Astrocyte of the hippocampus (primary cell): ENCODE measurements at regions not wholly inside any gene's neighbourhood (a gene's known extent, or its start where the extent isn't known, plus 50 kb on each side); places are given as distances from the start of the nearest gene placed in this dataset.
A peak's percentile ranks its signal among the peaks of the same experiment; 100 is the strongest.
"Not testable (repeated sequence)": the region's sequence is repeated elsewhere in the genome, so short reads cannot be mapped to it uniquely, and the experiment has no call there.

Experiments
- DNase-seq: peaks from one replicate; pipeline ENCODE4 v3.0.0; 2011; ENCODE audit warnings: low read depth, low spot score

DNA sequence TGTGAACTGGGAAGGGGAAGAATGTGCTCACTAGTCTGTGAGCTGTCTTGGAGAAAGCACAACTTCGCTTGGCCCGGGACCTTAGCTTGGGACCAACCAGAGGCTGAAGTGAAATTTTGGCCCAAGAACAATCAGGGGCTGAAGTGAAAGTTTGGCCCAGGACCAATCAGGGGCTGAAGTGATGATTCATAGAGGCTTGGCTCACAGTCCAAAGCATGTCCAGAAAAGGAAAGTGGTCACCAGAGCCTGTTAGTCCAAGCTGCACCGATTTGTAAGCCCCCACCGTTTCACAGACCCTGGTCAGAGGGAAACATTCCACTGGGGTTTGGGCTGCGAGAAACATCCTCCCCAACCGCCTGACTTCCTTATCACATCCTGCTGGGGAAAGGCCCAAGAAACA lies 763.3 kb downstream of the SPATA31A7 start:
- peak; percentile 62 for DNase-seq

DNA sequence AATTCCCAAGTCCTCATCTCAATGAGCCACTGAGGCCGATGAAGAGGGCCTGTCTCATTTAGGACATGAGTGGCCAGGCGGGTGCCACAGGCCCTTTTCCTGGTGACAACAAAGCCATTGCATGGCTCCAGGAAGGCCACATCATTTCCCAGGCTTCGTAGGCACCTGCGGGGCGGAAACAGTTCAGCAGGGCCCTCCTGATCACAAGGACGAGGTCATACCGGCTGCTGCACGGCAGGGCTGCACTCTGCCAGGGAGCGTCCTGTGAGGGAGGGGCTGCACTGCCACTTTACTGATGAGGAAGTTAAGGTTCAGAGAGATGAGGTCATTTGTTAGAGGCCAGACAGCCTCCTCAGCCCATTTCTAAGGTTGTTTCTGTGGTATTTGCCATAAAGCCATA lies 781.8 kb downstream of the SPATA31A7 start:
- not testable (repeated sequence) for DNase-seq

DNA sequence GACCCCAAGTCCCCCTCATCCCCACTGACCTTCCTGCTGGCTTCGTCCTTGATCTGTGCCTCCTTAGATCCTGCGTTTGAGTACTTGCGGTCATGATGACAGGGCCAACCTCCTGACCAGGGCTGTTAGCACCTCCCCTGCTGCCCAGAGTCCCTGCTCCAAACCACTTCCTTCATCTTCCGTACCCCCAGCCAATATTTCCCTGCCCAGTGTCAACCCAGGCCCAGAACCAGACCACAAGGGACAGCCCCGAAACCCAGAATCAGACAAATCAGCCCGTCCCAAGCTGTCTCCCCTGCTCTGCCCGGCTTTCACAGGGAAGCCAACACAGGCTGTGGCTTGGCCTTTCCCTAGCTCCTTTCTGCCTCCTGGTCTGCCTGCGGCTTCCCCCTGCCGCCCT lies 784.7 kb downstream of the SPATA31A7 start:
- not testable (repeated sequence) for DNase-seq

DNA sequence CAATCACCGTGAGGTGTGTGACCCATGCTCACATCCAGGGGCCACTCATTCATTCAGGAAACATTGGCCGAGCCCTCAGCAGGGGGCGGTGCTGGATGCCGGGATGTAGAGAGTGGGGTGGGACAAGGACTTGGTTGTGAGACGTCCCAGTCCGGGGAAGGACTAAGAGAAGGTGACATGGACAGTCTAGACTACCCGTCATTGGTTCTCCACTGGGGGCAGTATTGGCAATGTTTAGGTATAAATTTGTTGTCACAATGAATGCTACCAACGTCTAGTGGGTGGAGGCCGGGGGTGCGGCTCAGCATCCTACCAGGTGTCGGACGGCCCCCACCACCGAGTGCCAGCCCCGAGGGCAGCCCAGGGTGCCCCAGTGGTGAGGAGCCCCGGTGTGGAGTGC lies 786.5 kb downstream of the SPATA31A7 start:
- DNase-seq, result not testable (repeated sequence)

DNA sequence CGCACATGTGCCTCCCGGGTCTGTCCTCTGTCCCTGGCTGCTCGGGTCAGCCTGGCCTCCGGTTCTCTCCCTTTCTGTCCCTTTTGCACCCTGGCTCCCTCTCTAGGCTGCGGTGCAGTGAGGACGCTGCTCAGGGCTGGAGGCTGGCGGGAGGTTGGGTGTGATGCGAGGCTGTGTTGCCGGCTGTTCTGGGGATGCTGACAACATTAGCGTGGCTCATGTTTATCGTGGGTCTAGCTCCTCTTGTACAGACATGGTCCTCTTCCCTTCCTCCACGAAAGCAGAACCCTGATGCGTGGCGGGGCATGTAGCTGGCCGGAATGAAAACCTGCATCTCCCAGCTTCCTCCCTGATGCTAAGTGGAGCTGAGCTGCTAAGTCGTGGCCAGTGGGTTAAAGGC lies 792.9 kb downstream of the SPATA31A7 start:
- not testable (repeated sequence) for DNase-seq

DNA sequence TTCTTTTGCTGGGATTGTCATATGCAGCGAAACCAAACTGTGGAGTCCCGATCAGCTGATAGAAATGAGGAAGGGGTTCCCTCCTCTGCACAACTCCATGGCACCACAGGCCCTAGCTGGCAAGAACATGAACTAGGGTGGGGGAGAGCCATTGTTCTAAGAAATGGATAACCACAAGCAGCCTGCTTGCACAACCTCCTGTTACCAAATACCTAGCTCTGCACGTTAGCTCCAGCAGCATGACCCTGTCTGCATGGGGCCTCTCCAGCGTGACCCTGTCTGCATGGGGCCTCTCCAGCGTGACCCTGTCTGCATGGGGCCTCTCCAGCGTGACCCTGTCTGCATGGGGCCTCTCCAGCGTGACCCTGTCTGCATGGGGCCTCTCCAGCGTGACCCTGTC lies 793.6 kb downstream of the SPATA31A7 start:
- not testable (repeated sequence) for DNase-seq

DNA sequence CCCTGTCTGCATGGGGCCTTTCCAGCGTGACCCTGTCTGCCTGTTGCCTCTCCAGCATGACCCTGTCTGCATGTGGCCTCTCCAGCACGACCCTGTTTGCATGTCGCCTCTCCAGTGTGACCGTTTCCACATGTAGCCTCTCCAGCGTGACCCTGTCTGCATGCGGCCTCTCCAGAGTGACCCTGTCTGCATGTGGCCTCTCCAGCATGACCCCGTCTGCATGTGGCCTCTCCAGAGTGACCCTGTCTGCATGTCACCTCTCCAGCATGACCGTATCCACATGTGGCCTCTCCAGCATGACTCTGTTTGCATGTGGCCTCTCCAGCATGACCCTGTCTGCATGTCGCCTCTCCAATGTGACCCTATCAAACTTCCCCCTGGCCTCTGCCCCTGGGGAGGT lies 794.1 kb downstream of the SPATA31A7 start:
- DNase-seq, result not testable (repeated sequence)

DNA sequence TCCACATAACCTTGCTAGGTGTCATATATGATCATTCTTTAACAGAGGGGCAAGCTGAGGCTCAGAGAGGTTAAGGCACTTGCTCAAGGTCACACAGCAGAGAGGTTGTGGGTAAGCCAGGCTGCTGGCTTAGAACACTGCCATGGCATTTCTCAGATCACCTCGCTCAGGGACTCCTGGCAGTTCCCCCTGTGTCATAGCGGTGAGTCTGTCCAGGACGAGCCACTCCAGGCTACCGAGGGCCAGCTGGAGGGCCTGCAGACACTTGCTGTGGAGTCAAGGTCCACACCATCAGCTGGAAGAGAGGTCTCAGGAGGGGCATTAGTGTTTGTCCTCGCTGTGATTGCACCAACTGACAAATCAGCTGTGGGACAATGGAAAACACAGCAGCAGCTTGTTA lies 794.7 kb downstream of the SPATA31A7 start:
- DNase-seq, result not testable (repeated sequence)

DNA sequence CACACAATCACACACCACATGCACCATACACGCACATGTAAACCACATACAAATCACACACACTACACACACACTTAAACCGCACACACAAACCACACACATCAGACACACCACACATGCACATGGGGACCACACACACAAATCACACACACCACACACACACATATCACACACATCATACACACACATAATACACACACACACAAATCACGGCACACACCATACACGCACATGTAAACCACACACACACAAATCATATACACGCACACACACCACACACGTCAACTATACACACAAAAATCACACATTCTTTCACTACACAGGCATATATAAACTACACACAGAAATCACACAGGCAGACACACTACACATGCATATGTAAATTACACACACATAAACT lies 802.3 kb downstream of the SPATA31A7 start:
- not testable (repeated sequence) for DNase-seq

DNA sequence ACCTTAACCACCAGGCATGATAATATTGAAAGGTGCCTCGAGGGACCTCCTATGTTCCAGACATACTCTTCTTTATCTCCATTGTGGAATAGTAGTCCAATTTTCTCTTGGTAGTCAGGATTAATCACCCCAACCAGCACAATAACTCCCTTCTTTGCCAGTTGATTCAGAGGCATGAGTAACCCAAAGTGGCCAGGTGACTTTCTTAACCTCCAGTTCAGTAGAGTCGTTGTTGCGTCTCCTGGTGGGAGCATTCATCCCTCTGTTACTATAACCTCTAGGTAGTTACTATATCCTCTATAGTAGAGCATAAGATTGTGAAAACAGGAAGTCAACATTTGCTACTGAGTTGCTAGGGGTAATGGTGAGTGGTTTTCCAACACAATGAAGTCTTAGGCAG lies 842.6 kb downstream of the SPATA31A7 start:
- not testable (repeated sequence) for DNase-seq

DNA sequence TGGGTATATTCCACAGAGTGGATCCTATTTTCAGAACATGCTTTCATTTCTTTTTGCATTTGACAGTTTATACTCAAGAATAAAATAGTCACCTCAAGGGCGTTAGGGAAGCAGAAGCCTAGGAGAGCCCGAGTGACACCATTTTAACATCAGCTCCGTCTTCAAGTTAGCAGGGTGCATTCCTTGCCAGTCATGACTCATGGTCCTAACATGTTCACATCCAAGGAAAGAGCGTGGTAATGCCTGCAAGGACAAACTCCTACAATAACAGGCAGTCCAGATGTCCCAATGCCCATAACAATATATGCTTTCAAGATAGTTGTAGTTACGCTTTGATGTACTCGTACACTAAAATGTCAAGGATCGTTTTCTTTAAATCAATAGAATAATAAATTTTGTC lies 848.4 kb downstream of the SPATA31A7 start:
- DNase-seq, result not testable (repeated sequence)

DNA sequence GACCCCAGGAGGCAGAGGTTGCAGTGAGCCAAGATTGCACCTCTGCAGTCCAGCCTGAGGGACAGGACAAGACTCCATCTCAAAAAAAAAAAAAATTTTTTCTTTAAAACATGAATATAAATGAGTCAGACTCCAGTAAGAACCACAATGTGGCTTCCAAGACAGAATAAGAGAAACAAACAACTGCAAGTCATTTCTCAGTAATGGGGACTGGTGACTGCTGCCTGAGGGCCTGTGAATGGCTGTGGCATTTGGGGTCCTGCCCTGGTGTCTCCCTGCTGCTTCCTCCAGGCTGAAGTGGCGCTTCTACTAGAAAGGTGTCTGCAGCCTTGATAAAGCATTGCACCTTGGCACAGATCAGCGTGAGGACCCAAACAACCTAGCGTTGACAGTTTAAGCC lies 868.3 kb downstream of the SPATA31A7 start:
- DNase-seq, result peak; percentile 0

DNA sequence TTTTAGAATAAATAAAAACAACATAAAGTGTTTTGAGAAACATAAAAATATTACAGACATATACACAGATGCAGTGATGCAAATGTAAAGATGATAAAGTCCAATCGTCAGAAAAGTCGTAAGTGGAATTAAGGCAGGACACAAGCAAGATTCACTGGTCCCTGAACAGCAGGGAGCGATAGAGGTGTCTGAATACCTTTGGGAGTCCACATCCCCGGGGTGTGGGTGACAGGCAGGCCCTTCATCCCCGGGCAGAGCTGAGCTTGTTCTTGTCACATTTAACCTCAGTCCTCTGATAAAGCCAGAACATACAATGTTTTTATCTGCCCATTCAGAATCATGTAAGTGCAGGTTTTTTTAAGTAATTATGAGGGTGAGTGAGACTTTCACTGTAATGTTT lies 881.2 kb downstream of the SPATA31A7 start:
- DNase-seq, result not testable (repeated sequence)

DNA sequence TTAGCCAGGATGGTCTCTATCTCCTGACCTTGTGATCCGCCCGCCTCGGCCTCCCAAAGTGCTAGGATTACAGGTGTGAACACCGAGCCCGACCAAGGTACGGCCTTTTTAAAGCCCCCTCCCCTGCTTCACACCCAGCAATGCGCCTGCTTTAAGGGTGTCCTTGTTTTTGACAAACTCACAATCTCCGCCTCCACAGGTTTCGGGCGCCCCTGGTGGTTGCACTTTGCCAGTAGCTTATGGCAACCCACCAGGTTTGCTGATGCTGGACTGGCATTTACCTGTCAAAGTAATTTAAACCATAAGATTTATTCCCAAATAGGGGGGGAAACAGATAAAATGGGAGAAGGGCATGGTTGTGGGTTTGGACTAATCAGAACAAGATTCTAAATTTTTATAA lies 883.6 kb downstream of the SPATA31A7 start:
- DNase-seq, result not testable (repeated sequence)

DNA sequence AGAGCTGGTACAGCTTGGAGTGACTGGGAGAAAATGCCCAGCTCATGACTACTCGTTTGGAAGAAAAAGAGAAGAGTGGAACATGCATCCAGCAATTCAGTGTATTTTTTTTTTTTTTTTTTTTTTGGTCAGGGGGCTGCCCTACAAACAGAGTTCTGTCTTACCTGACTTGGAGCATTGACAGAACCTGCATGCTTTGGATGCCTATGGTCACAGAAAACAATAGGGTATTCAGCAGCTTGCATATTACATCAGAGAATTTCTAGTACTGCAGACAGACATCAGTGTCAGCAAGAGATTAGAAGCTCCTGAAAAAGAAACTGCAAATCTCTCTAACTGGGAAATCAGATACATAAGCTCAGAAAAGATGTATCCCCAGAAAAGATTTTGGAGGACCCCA lies 894.4 kb downstream of the SPATA31A7 start:
- DNase-seq, result not testable (repeated sequence)

DNA sequence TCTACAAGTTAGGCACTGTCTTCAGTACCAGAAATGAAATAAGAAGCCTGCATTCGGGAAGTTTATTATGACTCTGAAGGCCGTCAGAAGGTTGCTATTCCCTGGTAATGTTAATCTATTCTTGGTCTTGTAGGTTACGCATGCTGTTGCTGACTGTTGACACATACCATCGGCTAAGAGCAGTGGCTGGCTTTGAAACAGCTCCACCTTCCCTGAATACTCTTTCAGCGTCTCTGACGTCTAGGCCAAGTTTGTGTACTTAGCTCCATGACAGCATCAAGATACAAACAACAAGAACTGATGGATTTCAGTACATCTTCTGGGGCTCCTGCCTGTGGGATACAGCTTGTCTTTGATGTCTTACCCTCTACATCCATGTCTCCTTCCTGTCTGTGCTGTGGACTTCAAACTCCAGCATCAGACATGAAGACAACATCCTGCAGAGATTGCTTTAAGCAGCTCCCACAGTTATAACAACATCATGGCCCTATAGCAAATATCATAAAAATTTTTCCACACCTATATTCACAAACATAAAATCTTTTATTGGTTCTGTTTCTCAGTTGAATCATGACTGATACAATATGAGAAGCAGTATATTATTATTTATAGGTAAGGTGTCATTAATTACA lies 906.0 kb downstream of the SPATA31A7 start:
- not testable (repeated sequence) for DNase-seq

DNA sequence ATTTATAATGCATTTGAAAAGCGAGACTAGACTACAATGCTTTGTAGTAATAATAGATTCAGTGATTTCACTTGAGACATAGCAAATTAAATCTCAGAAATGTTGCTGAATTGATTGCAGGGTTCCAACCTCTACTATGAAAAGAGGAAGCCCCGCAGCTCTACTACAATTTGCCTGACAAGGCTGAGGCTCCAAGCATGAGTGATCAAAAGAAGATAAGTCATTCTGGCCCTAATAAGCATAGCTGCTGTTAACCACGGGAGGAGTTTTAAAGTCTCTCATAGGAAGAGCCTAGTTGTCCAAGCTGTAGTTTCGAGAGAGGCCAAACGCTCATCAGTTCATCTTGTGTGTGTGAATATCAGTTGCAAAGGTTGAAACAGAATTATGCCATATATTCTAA lies 920.6 kb downstream of the SPATA31A7 start:
- DNase-seq, result not testable (repeated sequence)

DNA sequence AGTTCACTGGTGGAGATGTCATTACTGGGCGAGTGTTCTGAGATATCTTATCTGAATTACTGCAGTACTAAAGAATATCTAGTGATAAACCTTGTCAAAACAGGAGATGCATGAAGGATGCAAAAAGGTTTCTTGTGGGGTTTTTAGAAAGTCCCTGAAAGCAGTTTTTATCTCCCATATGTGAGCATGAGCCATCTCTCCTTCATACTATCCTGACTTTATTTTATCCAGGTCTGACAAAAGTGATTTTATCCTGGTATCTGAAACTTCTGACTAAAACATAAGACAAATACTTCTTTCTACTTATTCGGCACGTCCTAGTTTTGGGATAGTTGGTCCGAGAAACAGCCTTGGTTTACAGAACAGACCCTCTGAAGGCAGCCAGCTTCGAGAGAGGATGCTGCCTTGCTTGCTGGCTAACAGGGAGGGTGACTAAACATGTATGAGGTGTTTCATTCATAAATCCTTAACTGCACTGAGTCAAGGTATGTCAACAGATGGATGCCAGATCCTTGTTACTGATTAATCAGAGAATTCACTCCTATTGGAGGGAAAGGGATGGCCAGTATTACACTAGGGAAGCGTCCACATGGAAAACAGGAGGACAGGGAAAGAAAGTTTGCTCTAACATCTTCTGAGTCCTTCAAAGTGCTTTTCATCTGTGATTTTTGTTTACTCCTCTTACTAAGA lies 927.3 kb downstream of the SPATA31A7 start:
- DNase-seq, result not testable (repeated sequence)

DNA sequence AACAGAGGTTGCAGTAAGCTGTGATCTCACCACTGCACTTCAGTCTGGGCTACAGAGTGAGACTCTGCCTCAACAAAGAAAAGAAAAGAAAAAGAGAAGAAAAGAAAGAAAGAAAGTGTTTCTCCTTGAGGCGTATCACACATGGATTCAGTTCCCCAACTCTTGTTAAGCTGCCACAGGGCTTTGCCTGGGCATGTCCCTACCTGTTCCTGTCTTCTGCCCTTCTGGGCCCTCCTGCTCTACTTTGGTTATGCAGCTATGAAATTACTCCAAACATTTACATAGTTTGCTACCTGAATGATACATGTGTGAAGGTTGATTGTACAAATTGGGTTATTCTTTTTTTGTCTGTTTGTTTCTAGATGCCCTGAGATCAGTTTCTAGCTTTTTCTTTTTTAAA lies 929.8 kb downstream of the SPATA31A7 start:
- DNase-seq, result not testable (repeated sequence)

DNA sequence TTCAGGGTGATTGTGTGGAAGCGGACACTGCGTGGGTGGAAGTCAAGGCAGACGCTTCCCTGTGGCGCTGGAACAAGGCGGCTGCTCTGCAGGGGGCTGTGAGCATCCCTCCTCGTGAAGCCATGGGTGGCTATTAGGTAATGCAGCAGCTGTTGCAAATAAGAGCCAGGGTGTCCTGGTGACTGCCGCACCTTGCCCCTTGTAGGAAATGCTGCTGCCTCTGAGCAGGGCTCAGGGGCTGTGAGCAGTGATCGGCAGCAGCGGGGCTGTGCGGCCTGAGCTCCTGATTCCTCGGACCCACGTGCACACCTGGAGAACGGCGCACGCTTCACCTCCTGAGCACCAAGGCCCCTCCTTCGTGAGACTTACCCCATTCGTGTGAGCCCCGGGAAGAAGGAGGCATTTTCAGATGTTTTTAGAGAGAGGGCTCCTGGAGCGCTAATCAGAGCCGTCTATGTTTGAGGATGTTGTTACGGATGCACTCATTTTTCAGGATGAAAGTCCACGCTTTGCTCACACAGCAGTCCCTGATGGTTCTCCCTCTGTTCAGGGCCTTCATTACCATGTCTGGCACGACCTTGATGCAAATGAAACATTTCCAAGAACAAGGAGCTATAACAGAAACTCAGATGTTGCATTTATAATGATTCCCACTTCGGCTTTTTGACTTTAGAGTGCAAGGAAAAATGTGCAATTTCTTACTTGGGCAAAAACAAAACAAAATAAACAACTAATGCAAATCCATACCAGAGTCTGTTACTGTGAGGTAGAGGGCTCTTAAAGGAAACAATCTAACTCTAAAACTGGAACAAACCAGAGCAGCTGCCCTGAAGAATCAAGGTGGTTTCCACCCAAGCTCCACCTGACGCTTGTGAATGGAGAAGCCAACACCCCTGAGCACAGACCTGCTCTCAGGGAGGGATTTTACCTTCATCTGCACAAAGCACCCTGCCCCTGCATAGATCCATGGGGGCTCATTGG lies 936.1 kb downstream of the SPATA31A7 start:
- not testable (repeated sequence) for DNase-seq

DNA sequence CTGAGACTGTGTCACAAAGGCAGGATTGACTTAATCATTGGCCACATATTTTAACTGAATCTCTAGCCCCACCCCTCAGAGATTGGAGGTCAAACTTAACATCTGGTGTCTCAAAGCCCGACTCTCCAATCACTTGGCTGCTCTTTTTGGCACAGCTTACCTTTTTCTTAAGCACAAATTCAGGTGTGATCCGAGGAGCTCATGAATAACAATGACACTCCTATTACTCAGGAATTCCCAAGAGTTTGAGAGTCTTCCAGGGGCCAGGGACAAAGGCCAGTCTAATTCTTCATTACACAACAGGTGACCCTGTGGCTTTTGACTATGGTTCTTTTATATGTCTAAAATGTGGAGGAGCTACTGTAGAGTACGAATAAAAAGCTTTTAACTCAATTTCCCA lies 945.2 kb downstream of the SPATA31A7 start:
- not testable (repeated sequence) for DNase-seq

DNA sequence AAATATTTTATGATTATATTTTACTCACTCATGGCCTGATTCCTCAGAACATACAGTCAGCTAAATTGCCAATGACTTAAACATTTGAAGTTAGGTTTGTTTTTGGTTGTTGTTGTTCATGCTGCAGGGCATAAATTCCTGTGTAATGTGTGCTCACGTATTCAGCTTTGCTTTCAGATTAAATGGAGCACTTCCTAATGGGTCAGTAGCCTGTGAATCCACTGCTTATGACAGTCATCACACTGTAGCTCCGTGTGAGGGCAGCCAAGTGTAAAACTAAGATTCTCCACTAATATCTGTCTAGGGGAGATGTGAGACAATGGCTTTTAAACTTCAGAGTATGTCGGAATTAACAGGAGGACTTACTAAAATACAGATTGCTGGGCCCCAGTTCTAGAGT lies 955.8 kb downstream of the SPATA31A7 start:
- DNase-seq, result not testable (repeated sequence)
